HTR-8/SVneo (cell line): ENCODE measurements at regions not wholly inside any gene's neighbourhood (a gene's known extent, or its start where the extent isn't known, plus 50 kb on each side); places are given as distances from the start of the nearest gene placed in this dataset.
A peak's percentile ranks its signal among the peaks of the same experiment; 100 is the strongest.

Experiments
- DNase-seq: peaks from one replicate; pipeline ENCODE4 v3.0.0; 2011; ENCODE audit warnings: low spot score, mixed read lengths; ENCODE audit not compliant: insufficient read length
- FAIRE-seq: peaks from 2 replicates; lab custom pipeline; 2011; peaks lifted over from hg19 to GRCh38; lab: Jason Lieb, UNC

DNA sequence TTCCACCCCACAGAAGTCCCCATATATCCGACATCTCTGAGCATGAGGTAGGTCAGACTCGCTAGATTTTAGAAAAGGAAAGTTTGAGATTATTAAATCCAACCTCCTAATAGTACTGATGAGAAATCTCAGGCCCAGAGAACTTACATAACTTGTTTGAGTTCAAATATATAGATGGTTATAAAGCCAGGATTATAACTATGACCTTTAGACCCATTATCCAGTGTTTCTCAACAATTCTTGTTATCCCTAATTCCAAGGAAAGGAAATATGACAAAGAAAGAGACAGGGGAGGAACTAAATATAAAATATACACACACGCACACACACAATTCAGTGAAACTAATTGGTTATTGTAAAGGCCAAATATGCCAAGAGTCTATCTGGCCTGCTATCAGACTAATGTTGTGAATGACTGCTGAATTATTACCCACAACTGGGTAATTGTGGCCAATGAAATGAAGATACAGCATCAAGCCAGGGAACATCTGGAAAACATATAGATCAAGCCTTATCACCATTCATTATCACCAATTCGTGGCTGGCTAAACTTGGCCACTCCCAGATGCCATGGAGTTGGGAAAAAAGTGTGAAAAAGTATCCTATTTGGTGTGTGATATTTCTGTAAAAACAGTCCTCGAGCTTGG is 248.4 kb downstream of the PRELID2 start:
- FAIRE-seq (no peak), DNase-seq (no peak)

DNA sequence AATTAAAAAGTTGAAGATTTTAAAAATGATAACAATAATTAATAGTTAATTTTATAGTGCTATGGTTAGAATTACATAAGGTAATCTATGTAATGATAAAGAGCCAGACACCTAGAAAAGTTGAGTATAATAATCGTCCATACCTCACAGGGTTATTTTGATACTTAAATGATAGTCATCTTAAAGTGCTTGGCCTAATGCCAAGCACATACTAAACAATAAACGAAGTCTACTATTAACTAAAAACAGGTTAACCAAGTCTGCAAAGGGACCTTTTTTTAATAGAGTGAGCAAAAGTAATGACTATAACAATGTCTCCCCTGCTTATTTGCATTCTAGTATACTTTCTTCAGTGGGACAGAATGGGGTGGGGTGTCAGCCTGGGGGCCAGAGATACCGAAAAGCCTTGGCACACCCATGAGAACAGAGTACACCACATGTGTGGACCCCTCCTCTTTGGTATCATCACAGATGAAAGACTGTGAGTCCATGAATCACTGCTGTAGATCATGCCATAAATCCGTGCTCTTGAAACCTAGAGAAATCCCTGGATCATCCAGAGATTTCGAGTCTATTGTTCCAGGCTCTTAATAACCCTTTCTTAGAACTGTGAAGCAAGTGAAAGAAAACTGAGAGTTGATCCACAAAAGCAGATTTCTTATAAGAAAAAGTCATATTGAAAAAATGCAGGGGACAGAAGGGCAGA is 249.5 kb downstream of the PRELID2 start:
- no peak for FAIRE-seq
- DNase-seq, result no peak

GRCh38 chr5:145579301-145579700 is 255.8 kb downstream of the PRELID2 start:
- no peak for FAIRE-seq

DNA sequence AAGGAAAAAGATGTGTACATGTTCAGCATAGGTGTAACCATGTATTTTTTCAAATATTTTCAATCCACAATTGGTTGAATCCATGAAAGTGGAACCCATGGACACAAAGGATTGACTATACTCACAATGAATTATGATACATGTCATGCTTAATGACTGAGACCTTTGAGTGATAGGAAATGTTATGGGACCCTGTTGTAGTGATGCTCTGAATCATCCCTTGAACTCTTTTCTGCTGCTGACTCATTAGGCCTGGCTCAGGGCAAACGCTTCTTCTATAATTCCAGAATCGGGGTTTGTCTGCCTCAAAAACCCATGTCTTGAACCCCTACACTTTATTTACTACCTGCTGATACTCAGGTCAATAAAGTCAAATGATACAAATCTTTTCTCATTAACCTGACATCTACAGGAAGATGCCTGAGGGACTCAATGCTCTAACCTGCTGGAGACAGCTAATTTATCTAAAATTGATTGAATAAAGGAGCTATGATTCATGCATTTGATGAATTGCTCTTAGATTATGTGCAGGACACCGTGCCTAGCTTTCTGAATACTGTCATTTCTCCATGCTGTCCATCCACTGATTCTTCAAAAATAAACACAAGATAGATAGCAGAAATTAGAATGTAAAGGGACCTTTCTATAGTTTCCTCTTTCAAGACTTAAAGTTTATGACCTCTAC is 260.1 kb downstream of the PRELID2 start:
- FAIRE-seq (no peak), DNase-seq (no peak)

More at GRCh38 chr5:145579301-145579700, 255.8 kb downstream of the PRELID2 start:
- DNase-seq, result no peak

DNA sequence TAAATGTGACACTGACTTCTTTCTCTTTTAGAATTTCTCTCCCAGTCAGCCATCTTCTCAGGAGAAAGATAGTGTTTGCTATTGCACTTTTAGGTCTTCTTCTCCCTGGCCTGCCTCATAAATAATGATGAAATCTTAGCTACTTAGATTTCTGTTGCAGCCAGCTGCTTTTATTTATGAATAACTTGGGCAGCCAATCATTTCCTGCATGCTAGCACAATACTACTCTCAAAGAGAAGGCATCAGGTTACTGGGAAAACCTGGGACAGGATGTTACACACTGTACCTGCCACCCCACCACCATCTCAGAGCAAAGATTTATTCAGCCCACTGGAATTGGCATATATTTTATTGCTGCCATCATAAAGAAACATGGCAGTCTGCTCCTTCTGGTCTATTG is 266.6 kb downstream of the PRELID2 start:
- FAIRE-seq (no peak), DNase-seq (peak; percentile 10)

GRCh38 chr5:145562931-145563330 is 272.2 kb downstream of the PRELID2 start:
- FAIRE-seq, result no peak

GRCh38 chr5:145558288-145558687 is 276.9 kb downstream of the PRELID2 start:
- FAIRE-seq (no peak), DNase-seq (no peak)

More at GRCh38 chr5:145562931-145563330, 272.2 kb downstream of the PRELID2 start:
- no peak for DNase-seq

DNA sequence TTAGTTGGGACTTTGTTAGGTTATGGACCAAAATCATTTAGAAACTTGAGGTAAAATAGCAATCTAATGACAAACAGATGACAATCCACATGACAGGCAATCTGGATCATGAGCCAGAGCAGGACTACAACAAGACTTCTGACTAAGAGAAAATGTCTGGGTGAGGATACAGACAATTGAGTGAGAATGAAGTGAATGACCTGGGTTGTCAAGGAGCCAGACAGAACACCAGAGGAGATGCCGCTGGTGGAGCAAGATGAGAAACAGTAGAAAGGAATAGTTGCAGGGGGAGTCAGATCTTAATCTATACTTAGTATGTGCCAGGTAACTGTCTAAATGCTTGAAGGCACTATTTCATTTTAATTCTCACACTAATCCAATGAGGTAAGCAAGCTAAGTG is 277.8 kb downstream of the PRELID2 start:
- FAIRE-seq (no peak), DNase-seq (no peak)

GRCh38 chr5:145554399-145554798 is 280.7 kb downstream of the PRELID2 start:
- FAIRE-seq (no peak), DNase-seq (peak; percentile 5)

GRCh38 chr5:145553177-145553576 is 282.0 kb downstream of the PRELID2 start:
- DNase-seq (no peak), FAIRE-seq (no peak)

- FAIRE-seq (no peak), DNase-seq (no peak)
Observed at GRCh38 chr5:145551714-145552113, 283.4 kb downstream of the PRELID2 start.

DNA sequence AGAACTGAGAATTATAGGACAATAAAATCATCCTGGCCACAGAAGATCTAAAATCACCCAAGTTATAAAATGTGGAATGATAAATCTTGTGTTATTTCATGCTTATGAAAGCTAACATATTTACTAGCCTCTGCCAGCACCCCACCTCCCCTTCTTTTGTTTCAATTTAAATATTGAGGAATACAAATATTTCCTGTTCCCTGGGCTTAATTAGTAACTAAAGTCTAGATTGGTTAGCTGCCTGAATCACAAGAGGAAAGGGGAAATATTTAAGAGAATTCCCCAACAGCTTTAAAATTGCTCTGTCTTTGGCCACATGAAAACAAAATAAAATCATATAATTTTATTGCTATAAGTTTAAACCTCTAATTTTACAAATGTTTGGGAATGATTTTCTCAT is 287.0 kb downstream of the PRELID2 start:
- FAIRE-seq (no peak), DNase-seq (no peak)

DNA sequence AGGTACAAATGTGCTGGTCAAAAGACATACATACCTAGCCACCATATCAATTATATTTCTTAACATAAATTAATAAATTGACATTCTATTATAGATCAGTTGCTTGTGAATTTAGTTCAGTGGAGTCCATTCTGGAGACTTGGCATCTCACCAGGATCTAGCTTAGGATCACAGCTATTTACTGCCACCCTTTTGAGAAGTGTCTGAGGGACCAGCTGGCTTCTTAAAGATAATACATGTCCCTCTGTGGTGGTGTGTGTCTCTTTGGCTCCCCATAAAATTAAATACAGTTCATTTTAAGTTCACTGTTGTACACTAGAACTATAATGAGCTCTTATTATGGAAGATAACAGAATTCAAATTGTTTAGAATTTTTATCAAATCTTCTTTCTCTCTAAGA is 290.7 kb downstream of the PRELID2 start:
- FAIRE-seq (no peak), DNase-seq (no peak)

- FAIRE-seq (no peak), DNase-seq (no peak)
Observed at GRCh38 chr5:145543968-145544367, 291.2 kb downstream of the PRELID2 start.

- no peak for FAIRE-seq
- no peak for DNase-seq
Observed at GRCh38 chr5:145540375-145540774, 294.8 kb downstream of the PRELID2 start.

DNA sequence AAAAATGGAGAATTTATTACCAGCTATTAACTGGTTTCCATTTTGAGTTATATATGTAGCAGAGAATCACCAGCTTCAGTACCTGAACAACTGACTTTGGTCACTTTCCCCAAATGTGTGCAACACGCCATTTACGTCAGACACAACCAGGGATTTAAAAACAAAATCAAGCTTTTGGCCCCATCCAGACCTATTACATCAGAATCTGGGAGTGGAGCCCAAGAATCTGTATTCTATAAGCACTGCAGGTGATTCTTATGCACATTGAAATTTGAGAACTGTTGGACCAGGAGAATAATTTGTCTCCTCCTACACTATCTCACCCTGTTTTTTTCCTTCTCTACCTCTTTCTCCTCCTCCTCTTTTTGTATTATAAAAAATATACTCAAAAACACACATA is 295.9 kb downstream of the PRELID2 start:
- DNase-seq, result no peak
- FAIRE-seq, result no peak

- DNase-seq (no peak), FAIRE-seq (no peak)
Observed at GRCh38 chr5:145536133-145536532, 299.0 kb downstream of the PRELID2 start.

- DNase-seq (peak; percentile 45), FAIRE-seq (no peak)
Observed at GRCh38 chr5:145531038-145531734, 304.0 kb downstream of the PRELID2 start.

- FAIRE-seq, result no peak
- DNase-seq, result no peak
Observed at GRCh38 chr5:145521523-145521922, 313.6 kb downstream of the PRELID2 start.

DNA sequence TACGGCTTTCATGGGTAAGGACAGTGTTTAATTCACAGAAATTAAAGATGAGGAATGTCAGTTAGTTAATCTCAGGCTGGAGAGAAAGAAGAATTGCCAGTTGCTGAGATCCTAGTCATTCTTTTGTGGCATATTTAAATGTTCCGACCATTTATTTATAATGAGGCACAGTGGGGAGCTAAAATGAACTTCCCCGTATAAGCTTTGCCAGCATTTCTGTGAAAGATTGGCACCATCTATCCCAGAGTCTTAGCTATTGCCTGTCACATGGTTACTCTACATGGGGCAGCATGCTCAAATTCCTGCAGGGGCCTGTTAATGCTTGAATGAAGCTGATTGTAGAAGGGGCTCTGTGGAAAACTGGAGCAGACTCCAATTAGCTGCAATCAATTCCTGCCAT is 314.1 kb downstream of the PRELID2 start:
- FAIRE-seq, result no peak
- DNase-seq, result no peak

DNA sequence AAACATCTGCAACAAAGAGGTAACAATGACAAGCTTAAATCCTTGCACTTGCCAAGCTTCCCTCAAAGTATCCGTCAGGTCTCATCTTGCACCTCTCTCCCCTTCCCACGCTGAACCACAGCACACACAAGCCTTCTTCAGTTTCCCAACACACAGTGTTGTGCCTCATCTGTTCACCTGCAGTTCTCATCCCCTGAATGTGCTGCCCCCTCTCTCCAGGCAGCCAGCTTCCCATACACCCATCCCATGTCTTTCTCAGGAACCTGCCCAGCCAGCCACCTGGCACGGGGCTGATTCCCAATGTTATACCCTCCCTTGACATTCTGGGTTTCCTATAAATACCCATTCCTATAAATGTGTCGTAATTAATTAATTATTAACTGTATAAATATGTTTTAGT is 314.8 kb downstream of the PRELID2 start:
- no peak for DNase-seq

More for the DNA sequence above, 314.8 kb downstream of the PRELID2 start:
- no peak for FAIRE-seq
